ENCODE measurements at regions not wholly inside any gene's neighbourhood (a gene's known extent, or its start where the extent isn't known, plus 50 kb on each side); places are given as distances from the start of the nearest gene placed in this dataset.

GRCh38 chr12:45560689-45561088 lies 168.8 kb upstream of the ARID2 start:
- TF ChIP-seq RFX5 (IDR thresholded peaks at IDR 0.05; ENCODE audit: low read depth, low read length) (no peak), SRF (CRISPR knock-in tag; IDR thresholded peaks at IDR 0.05) (no peak), NR2C2 (CRISPR knock-in tag; IDR thresholded peaks at IDR 0.05) (no peak), NR2C2 (tag; IDR thresholded peaks at IDR 0.05) (no peak), NRF1 (conservative IDR thresholded peaks at IDR 0.05 in 1 of 2, IDR thresholded peaks at IDR 0.05 in 1 of 2) (no peak), MBD1 (CRISPR knock-in tag; IDR thresholded peaks at IDR 0.05) (no peak), ZBTB49 (CRISPR knock-in tag; IDR thresholded peaks at IDR 0.05; ENCODE audit: borderline replicate concordance) (no peak), NCOR1 (IDR thresholded peaks at IDR 0.05) (no peak)

All from K562 (cell line).